ENCODE measurements at regions not wholly inside any gene's neighbourhood (a gene's known extent, or its start where the extent isn't known, plus 50 kb on each side); places are given as distances from the start of the nearest gene placed in this dataset.

- intact Hi-C loops (cut with DNase I) = no loop called here
- no peaks in the 10 kb centered on the region for H3K4me1 ChIP-seq
- TF ChIP-seq POLR2A (IDR thresholded peaks at IDR 0.05) (no peak), CTCF (IDR thresholded peaks at IDR 0.05) (no peak)
- H3K9me3 ChIP-seq = peaks cover 0 to 12% (median 0%) of the 10 kb centered on the region in 12 donors
- H3K27ac ChIP-seq = no peak overlapping the region
- no peak overlapping the region for H3K4me3 ChIP-seq
- ATAC-seq (no peak), DNase-seq (no peak)
- WGBS, 4 donors = 85 to 90% (median 86%) methylated on average over 5 of the region's 5 CpGs
- peaks cover 0 to 9% (median 0%) of the 10 kb centered on the region in 9 donors for H3K27me3 ChIP-seq
- H3K36me3 ChIP-seq = no peaks in the 10 kb centered on the region
These were observed 70.5 kb upstream of the SPTLC1 start for GRCh38 chr9:92185681-92186080.

- Histone ChIP-seq H3K27ac (no peak overlapping the region), H3K4me3 (no peak overlapping the region), H3K27me3 (peaks cover 0 to 9% (median 0%) of the 10 kb centered on the region in 9 donors), H3K4me1 (no peaks in the 10 kb centered on the region), H3K9me3 (peaks cover 0 to 12% (median 0%) of the 10 kb centered on the region in 12 donors), H3K36me3 (no peaks in the 10 kb centered on the region)
- TF ChIP-seq POLR2A (IDR thresholded peaks at IDR 0.05) (no peak), CTCF (IDR thresholded peaks at IDR 0.05) (no peak)
- DNase-seq (no peak), ATAC-seq (no peak)
- WGBS, 4 donors = 88 to 94% (median 89%) methylated on average over 9 of the region's 9 CpGs
- intact Hi-C loops (cut with DNase I) = no loop called here
These were observed 69.9 kb upstream of the SPTLC1 start for GRCh38 chr9:92185096-92185495.

- peaks cover 0 to 9% (median 0%) of the 10 kb centered on the region in 9 donors for H3K27me3 ChIP-seq
- no peak overlapping the region for H3K27ac ChIP-seq
- H3K9me3 ChIP-seq = peaks cover 0 to 12% (median 0%) of the 10 kb centered on the region in 12 donors
- 73 to 88% (median 82%) methylated on average over 1 of the region's 1 CpG for WGBS, 4 donors
- H3K36me3 ChIP-seq = no peaks in the 10 kb centered on the region
- intact Hi-C loops (cut with DNase I) = no loop called here
- TF ChIP-seq POLR2A (IDR thresholded peaks at IDR 0.05) (no peak), CTCF (IDR thresholded peaks at IDR 0.05) (no peak)
- DNase-seq = no peak
- H3K4me3 ChIP-seq = no peak overlapping the region
- no peak for ATAC-seq
- H3K4me1 ChIP-seq = no peaks in the 10 kb centered on the region
These were observed 68.9 kb upstream of the SPTLC1 start for GRCh38 chr9:92184041-92184564.

GRCh38 chr9:92183449-92183848 lies 68.2 kb upstream of the SPTLC1 start:
- peaks cover 0 to 3% (median 0%) of the 10 kb centered on the region in 9 donors for H3K27me3 ChIP-seq
- no peak overlapping the region for H3K4me3 ChIP-seq
- H3K9me3 ChIP-seq = peaks cover 0 to 12% (median 0%) of the 10 kb centered on the region in 12 donors
- H3K27ac ChIP-seq = no peak overlapping the region
- intact Hi-C loops (cut with DNase I) = no loop called here
- WGBS, 4 donors = 43 to 57% (median 51%) methylated on average over 5 of the region's 5 CpGs
- no peaks in the 10 kb centered on the region for H3K36me3 ChIP-seq
- no peak for TF ChIP-seq CTCF (IDR thresholded peaks at IDR 0.05)
- TF ChIP-seq POLR2A (IDR thresholded peaks at IDR 0.05) = no peak
- ATAC-seq (no peak), DNase-seq (no peak)
- no peaks in the 10 kb centered on the region for H3K4me1 ChIP-seq

All from heart left ventricle (tissue), 16 donors.